ENCODE measurements at regions not wholly inside any gene's neighbourhood (a gene's known extent, or its start where the extent isn't known, plus 50 kb on each side); places are given as distances from the start of the nearest gene placed in this dataset.

DNA sequence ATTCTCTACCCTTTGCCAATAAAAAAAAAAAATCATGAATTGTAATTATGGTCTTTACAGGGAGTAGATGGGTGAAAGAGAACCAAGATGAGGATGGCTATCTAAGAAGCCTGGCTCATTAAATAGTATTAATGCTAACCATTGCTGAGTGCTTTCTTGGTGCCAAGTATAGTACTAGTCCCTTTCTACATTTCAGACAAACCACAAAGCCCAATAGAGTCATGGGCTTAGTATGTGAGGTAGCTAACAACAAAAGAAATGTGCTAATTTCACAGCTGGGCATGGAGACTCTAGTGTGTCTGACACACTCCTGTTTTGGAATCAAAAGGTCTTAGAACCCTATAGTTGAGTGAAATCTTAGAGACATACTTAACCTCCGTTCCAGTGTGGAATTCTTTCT, 84.5 kb upstream of the ESRRG start:
- DNase-seq: no peak
- no peaks in the 10 kb centered on the region for H3K27me3 ChIP-seq
- no peak overlapping the region for H3K27ac ChIP-seq
- no peaks in the 10 kb centered on the region for H3K9me3 ChIP-seq
- no peak overlapping the region for H3K4me3 ChIP-seq
- no peak for TF ChIP-seq POLR2A (IDR thresholded peaks at IDR 0.05)
- TF ChIP-seq, protein P1, sequence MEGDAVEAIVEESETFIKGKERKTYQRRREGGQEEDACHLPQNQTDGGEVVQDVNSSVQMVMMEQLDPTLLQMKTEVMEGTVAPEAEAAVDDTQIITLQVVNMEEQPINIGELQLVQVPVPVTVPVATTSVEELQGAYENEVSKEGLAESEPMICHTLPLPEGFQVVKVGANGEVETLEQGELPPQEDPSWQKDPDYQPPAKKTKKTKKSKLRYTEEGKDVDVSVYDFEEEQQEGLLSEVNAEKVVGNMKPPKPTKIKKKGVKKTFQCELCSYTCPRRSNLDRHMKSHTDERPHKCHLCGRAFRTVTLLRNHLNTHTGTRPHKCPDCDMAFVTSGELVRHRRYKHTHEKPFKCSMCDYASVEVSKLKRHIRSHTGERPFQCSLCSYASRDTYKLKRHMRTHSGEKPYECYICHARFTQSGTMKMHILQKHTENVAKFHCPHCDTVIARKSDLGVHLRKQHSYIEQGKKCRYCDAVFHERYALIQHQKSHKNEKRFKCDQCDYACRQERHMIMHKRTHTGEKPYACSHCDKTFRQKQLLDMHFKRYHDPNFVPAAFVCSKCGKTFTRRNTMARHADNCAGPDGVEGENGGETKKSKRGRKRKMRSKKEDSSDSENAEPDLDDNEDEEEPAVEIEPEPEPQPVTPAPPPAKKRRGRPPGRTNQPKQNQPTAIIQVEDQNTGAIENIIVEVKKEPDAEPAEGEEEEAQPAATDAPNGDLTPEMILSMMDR (IDR thresholded peaks at IDR 0.05): no peak
- H3K36me3 ChIP-seq: no peaks in the 10 kb centered on the region
- no peaks in the 10 kb centered on the region for H3K4me1 ChIP-seq

DNA sequence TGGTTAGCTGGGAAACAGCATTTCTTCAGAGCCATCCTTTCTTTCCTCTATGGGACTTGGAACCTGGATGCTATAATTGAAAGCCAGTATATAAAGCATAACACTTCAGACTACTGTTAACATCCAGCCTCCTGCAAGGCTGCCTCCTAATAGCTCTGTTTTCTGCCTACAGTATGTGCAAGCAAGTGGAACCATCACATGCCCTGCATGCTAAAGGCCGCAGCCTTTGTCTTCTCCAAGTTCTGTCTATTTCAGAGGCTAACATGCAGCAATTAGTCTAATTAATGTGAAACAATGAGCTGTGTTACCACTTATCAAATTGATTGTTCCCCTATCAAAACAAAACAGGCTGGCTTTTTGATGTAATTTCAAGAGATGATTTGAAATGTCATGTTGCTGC, 82.7 kb upstream of the ESRRG start:
- H3K4me1 ChIP-seq: no peaks in the 10 kb centered on the region
- no peaks in the 10 kb centered on the region for H3K36me3 ChIP-seq
- no peak for DNase-seq
- TF ChIP-seq POLR2A (IDR thresholded peaks at IDR 0.05): no peak
- TF ChIP-seq, protein P1 (IDR thresholded peaks at IDR 0.05): no peak
- H3K27ac ChIP-seq: no peak overlapping the region
- H3K9me3 ChIP-seq: no peaks in the 10 kb centered on the region
- no peak overlapping the region for H3K4me3 ChIP-seq
- no peaks in the 10 kb centered on the region for H3K27me3 ChIP-seq

DNA sequence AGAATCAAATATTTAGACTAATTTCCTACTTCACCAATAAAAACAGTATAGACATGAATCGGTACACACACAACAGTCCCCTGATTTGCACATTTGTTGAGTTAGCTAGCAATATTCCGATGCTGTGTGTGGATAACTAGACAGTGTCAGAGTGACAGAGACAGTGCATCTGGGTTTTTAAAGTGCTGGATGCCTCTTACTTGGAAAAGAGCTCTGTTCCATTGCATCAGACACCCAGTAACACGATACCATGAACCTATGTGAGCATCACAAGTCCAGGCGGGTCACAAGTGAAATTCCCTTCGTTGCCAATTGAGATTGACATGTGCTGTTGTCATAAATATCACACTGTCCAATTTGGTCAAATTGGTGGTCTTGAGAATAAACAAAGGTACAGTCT, 82.0 kb upstream of the ESRRG start:
- H3K36me3 ChIP-seq: no peaks in the 10 kb centered on the region
- no peak for TF ChIP-seq POLR2A (IDR thresholded peaks at IDR 0.05)
- TF ChIP-seq, protein P1 (IDR thresholded peaks at IDR 0.05): no peak
- no peaks in the 10 kb centered on the region for H3K4me1 ChIP-seq
- DNase-seq: no peak
- no peaks in the 10 kb centered on the region for H3K27me3 ChIP-seq
- no peak overlapping the region for H3K4me3 ChIP-seq
- no peaks in the 10 kb centered on the region for H3K9me3 ChIP-seq
- no peak overlapping the region for H3K27ac ChIP-seq

DNA sequence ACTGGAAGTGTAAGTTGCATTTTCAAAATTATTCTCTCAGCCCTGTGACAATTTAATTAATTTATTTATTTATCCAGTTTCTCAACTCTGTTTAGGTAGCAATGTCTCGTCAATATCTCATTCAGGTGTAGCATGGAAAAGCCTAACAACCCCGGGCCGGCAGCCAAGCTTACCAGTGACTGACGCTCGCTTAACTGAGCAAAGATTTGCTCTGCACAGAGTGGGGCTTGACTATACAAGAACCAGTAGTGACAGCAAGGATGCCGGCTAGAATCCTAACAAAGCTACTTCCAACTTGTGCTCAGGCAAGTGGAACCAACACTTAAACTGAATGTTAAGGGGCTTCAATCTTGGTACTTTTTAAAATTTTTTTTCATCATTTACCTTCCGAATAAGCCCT, 80.9 kb upstream of the ESRRG start:
- DNase-seq: no peak
- H3K27ac ChIP-seq: no peak overlapping the region
- no peak overlapping the region for H3K4me3 ChIP-seq
- no peaks in the 10 kb centered on the region for H3K9me3 ChIP-seq
- TF ChIP-seq, protein P1 (IDR thresholded peaks at IDR 0.05): no peak
- no peak for TF ChIP-seq POLR2A (IDR thresholded peaks at IDR 0.05)
- no peaks in the 10 kb centered on the region for H3K4me1 ChIP-seq
- H3K27me3 ChIP-seq: no peaks in the 10 kb centered on the region
- no peaks in the 10 kb centered on the region for H3K36me3 ChIP-seq

DNA sequence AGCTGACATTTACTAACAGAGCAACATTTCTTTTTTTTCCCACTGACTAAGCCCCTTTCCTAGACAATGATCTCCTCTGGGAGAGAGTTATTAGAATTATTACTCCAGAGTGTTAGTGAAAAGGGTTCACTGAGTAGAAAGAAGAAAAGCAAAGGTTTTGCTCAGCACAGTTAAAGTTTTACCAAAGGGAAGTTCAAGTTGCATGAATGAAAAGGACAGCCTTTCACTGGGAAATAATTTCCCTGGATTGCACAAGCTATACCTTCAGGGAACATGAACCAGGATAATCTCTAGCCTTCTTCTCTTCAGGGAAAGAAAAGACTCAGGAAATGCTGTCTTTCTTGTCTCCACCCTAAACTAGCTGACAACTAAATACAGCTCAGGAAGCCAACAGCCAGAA, 71.4 kb upstream of the ESRRG start:
- DNase-seq: no peak
- Histone ChIP-seq H3K36me3 (no peaks in the 10 kb centered on the region), H3K9me3 (no peaks in the 10 kb centered on the region), H3K4me1 (no peaks in the 10 kb centered on the region), H3K27me3 (no peaks in the 10 kb centered on the region), H3K27ac (no peak overlapping the region), H3K4me3 (no peak overlapping the region)
- TF ChIP-seq, protein P1 (IDR thresholded peaks at IDR 0.05): no peak
- no peak for TF ChIP-seq POLR2A (IDR thresholded peaks at IDR 0.05)

DNA sequence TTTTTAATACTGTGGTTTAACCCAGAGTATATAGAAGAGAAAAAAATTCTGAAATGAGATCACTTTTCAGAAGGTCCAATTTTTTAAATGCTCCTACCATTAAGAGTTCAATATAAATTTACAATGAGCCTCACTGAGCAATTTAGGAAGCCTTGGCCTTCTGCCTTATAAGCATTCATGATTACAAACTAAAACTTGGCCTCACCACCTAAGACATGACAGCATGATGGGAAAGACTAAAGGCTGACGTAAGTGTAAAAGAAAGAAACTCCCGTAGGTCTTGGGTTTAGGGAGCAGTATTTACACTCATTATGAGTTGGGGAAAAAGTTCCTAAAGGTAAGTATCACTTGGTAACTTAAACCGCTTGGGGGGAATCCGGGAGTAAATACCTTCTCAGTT, 70.7 kb upstream of the ESRRG start:
- H3K4me3 ChIP-seq: no peak overlapping the region

More for the DNA sequence above, 70.7 kb upstream of the ESRRG start:
- Histone ChIP-seq H3K27ac (no peak overlapping the region), H3K9me3 (no peaks in the 10 kb centered on the region), H3K36me3 (no peaks in the 10 kb centered on the region), H3K4me1 (no peaks in the 10 kb centered on the region), H3K27me3 (no peaks in the 10 kb centered on the region)
- DNase-seq: no peak
- TF ChIP-seq POLR2A (IDR thresholded peaks at IDR 0.05): no peak
- TF ChIP-seq, protein P1 (IDR thresholded peaks at IDR 0.05): no peak
